Osteoblast (primary cell): ENCODE measurements at regions not wholly inside any gene's neighbourhood (a gene's known extent, or its start where the extent isn't known, plus 50 kb on each side); places are given as distances from the start of the nearest gene placed in this dataset.

ENCODE experiments used
- DNase-seq: peaks from one replicate; pipeline ENCODE4 v3.0.0; 2011; ENCODE audit warnings: low spot score, mixed read lengths; ENCODE audit not compliant: insufficient read length; ENCODE audit errors: missing footprints
- H2AFZ ChIP-seq: 2 replicates; pipeline ENCODE4 v1.6.0; 2011; ENCODE audit warnings: mild to moderate bottlenecking, low read length
- H3K27ac ChIP-seq: 2 replicates; pipeline ENCODE4 v1.5.1; 2011; ENCODE audit warnings: mild to moderate bottlenecking, low read depth, low read length, moderate library complexity
- H3K27me3 ChIP-seq: 2 replicates; pipeline ENCODE4 v1.6.0; 2012; ENCODE audit warnings: mild to moderate bottlenecking, control low read depth, inconsistent platforms, low read length, moderate library complexity; ENCODE audit not compliant: insufficient read depth
- H3K36me3 ChIP-seq: 2 replicates; pipeline ENCODE4 v1.5.1; 2011; ENCODE audit warnings: mild to moderate bottlenecking, low read length, control low read depth, moderate library complexity; ENCODE audit not compliant: insufficient read depth
- H3K4me1 ChIP-seq: 2 replicates; pipeline ENCODE4 v1.5.1; 2011; ENCODE audit warnings: mild to moderate bottlenecking, low read length, control low read depth, moderate library complexity; ENCODE audit not compliant: insufficient read depth
- H3K4me2 ChIP-seq: 2 replicates; pipeline ENCODE4 v1.6.0; 2011; ENCODE audit warnings: mild to moderate bottlenecking, low read length; ENCODE audit not compliant: insufficient read depth
- H3K4me3 ChIP-seq: fragments of 200-600 bp; sonication (generic); 3 replicates; pipeline ENCODE4 v1.5.1; 2012; ENCODE audit warnings: mild to moderate bottlenecking, low read length, inconsistent platforms; ENCODE audit not compliant: insufficient read depth
- H3K79me2 ChIP-seq: 2 replicates; pipeline ENCODE4 v1.6.0; 2012; ENCODE audit warnings: mild to moderate bottlenecking, low read length, control low read depth, inconsistent platforms; ENCODE audit not compliant: insufficient read depth
- H3K9me3 ChIP-seq: 2 replicates; pipeline ENCODE4 v1.5.1; 2011; ENCODE audit warnings: low read depth, low read length, control low read depth
- H4K20me1 ChIP-seq: 2 replicates; pipeline ENCODE4 v1.6.0; 2012; ENCODE audit warnings: mild to moderate bottlenecking, low read length, control low read depth; ENCODE audit not compliant: insufficient read depth
- CTCF ChIP-seq: IDR thresholded peaks from 2 replicates; pipeline ENCODE4 v1.5.1; 2011; ENCODE audit warnings: mild to moderate bottlenecking, low read depth, low read length, moderate library complexity; ENCODE audit errors: extremely low read depth

DNA sequence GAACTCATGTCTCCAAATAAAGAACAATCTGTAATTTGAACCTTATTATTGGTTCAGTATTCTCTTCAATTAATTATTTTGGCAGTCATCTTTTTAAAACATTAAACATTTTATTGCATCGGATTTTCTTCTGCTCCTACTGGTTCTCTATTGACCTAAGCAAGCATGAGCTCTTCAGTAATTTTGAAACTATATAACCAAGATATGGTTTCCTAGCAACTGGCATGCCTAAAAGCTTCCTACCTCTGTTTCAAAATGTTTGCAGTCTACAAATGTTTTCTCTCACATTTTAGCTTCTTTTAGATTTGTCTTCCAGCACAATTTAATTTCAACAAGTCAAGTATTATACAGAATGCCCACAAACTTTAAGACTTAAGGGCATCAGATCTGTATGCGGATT, 371.3 kb downstream of the GPM6A start:
- TF ChIP-seq CTCF = no peak
- Histone ChIP-seq H3K9me3 (no peaks in the 10 kb centered on the region), H3K4me1 (no peaks in the 10 kb centered on the region), H3K4me2 (no peak overlapping the region), H4K20me1 (no peaks in the 10 kb centered on the region), H3K27ac (no peak overlapping the region), H3K36me3 (no peaks in the 10 kb centered on the region), H3K27me3 (no peaks in the 10 kb centered on the region), H3K79me2 (no peaks in the 10 kb centered on the region), H2AFZ (no peak overlapping the region), H3K4me3 (no peak overlapping the region)
- DNase-seq = no peak

DNA sequence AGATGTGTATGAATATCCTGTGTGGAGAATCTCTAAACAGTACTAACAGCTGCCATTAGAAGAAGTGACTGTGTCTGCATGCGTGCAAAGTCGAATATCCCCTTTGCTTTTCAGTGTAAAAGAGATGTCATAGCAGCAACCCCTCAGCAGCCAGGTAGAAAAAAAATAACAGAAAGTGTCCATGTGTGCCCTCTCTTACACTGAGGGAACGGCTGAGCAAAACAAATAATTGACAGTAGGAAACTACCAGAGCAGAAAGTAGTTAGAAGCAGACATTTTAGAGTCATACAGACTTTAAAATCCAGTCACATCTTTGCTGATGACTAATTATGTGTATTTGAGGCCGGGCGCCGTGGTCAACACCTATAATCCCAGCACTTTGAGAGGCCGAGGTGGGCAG, 370.8 kb downstream of the GPM6A start:
- no peak overlapping the region for H3K4me2 ChIP-seq

GRCh38 chr4:175443547-175443946, 368.5 kb downstream of the GPM6A start:
- Histone ChIP-seq H3K9me3 (no peaks in the 10 kb centered on the region), H3K36me3 (no peaks in the 10 kb centered on the region), H3K27me3 (no peaks in the 10 kb centered on the region), H3K4me3 (no peak overlapping the region), H3K4me2 (no peak overlapping the region), H4K20me1 (no peaks in the 10 kb centered on the region), H3K79me2 (no peaks in the 10 kb centered on the region), H3K27ac (no peak overlapping the region), H2AFZ (no peak overlapping the region), H3K4me1 (no peaks in the 10 kb centered on the region)
- no peak for DNase-seq
- peak; percentile 31 for TF ChIP-seq CTCF

More for the DNA sequence above, 370.8 kb downstream of the GPM6A start:
- H3K4me3 ChIP-seq = no peak overlapping the region
- no peak overlapping the region for H2AFZ ChIP-seq
- no peaks in the 10 kb centered on the region for H3K79me2 ChIP-seq
- H3K9me3 ChIP-seq = no peaks in the 10 kb centered on the region
- H3K27me3 ChIP-seq = no peaks in the 10 kb centered on the region
- no peak for DNase-seq
- H4K20me1 ChIP-seq = no peaks in the 10 kb centered on the region
- H3K36me3 ChIP-seq = no peaks in the 10 kb centered on the region
- H3K4me1 ChIP-seq = no peaks in the 10 kb centered on the region
- no peak for TF ChIP-seq CTCF
- H3K27ac ChIP-seq = no peak overlapping the region

- Histone ChIP-seq H3K27ac (no peak overlapping the region), H3K36me3 (no peaks in the 10 kb centered on the region), H3K4me2 (no peak overlapping the region), H3K4me3 (no peak overlapping the region), H3K27me3 (no peaks in the 10 kb centered on the region), H3K79me2 (no peaks in the 10 kb centered on the region), H3K9me3 (no peaks in the 10 kb centered on the region), H2AFZ (no peak overlapping the region), H4K20me1 (no peaks in the 10 kb centered on the region), H3K4me1 (no peaks in the 10 kb centered on the region)
- no peak for DNase-seq
- TF ChIP-seq CTCF = no peak
Observed at GRCh38 chr4:175444512-175444911, 367.6 kb downstream of the GPM6A start.
